ENCODE measurements at regions not wholly inside any gene's neighbourhood (a gene's known extent, or its start where the extent isn't known, plus 50 kb on each side); places are given as distances from the start of the nearest gene placed in this dataset.

DNA sequence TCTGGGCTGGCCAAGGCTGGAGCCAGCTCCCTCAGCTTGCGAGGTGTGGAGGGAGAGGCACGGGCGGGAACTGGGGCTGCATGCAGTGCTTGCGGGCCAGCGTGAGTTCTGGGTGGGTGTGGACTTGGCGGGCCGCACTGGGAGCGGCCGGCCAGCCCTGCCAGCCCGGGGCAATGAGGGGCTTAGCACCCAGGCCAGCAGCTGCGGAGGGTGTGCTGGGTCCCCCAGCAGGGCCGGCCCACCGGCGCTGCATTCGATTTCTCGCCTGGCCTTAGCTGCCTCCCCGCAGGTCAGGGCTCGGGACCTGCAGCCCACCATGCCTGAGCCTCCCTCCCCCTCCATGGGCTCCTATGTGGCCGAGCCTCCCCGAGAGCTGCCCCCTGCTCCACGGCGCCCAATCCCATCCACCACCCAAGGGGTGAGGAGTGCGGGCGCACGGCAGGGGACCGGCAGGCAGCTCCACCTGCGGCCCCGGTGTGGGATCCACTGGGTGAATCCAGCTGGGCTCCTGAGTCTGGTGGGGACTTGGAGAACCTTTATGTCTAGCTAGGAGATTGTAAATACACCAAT, 302.6 kb upstream of the ADAMTS16 start:
- FAIRE-seq, result no peak
- DNase-seq (ENCODE audit: insufficient read length, low spot score), result no peak

DNA sequence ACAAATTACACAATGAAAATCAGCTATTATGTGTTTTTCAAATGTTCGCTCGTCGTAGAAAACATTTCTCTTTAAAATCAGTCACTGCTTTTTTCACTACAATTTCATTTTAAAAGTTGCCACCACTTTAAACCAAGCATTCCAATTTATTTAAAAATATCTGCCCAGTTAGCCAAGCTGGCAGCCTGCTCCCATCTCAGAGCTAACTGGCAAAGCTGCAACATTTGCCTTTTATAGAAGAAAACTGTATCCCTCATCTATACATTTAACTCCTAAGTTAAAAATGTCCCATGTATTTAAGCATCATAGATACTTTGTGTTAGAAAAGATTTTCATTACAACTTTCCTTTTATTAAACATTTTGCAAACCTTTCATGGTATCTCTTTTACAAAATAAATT, 294.9 kb upstream of the ADAMTS16 start:
- FAIRE-seq (no peak), DNase-seq (ENCODE audit: insufficient read length, low spot score) (no peak)

DNA sequence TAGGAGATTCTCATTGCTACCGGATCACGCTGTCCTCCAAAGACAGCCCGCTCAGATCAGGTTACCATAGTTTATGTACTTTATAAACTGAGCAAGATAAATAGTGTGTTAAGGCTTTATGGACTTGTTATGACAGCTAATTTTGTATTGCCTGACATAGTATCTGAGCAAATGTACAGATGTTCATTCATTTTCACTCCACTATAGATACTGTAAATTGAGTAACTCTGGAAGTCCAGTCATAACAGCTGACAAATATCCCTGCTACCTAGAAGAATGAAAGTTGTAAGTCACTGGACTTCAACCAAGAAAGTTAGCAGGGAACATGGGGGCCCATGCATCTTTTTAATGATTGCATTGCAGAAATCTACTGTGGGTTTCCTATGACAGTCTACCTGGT, 292.4 kb upstream of the ADAMTS16 start:
- FAIRE-seq (no peak), DNase-seq (ENCODE audit: insufficient read length, low spot score) (no peak)

DNA sequence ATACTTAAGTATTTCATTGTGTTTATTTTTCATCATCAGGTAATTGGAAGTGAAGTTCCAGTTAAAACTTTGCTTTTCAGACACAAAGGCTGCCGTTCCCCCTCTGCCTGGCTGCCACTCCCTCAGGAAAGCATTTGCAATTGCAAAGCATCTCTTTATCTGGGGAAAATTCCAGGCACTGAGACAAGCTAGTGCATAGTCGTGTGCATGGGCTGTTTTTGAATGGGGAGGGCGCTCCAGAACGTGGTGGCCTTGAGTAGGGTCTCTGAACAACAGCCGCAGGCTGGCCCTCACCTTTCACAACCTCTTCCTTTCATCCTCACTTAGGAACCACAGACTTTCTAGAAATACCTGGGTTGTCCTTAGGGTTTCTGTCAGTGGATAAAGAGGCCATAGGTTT, 285.1 kb upstream of the ADAMTS16 start:
- DNase-seq (ENCODE audit: insufficient read length, low spot score) (no peak), FAIRE-seq (no peak)

DNA sequence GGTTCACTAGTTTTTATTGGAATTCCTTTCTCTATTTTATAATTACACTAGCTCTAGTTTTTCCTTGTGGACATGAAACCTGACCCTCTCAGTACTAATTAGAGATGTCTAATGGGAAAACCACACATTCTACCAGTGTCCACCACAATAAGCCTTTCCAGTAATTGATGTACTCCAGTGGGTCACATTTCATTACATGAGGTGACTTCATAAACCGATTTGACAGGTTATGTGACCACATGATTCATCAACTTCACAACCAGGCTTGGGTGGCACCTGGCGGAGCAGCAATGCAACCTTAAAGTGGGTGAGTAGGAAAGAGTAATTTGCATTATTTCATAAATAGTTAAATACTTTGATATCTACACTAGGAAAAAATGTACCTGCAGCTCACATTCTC, 284.2 kb upstream of the ADAMTS16 start:
- FAIRE-seq (no peak), DNase-seq (ENCODE audit: insufficient read length, low spot score) (no peak)

DNA sequence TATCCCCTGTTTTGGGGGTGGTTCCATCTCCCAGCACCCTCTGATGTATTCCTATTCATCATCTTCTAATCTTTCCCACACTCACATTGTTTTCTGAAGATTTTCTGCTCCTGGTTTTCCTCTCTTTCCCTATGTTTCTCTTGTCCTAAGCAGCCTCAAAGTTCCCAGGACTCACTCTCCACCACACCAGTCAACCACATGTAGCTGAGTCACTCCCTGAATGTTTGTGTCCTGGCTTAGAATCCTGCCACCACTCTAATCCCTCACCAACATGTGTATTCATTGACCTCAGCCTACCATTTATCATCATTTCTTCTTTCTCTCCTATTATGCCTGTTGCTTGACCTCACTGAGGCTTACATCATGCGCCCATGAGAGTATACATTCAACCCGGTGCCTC, 282.4 kb upstream of the ADAMTS16 start:
- FAIRE-seq, result no peak

DNA sequence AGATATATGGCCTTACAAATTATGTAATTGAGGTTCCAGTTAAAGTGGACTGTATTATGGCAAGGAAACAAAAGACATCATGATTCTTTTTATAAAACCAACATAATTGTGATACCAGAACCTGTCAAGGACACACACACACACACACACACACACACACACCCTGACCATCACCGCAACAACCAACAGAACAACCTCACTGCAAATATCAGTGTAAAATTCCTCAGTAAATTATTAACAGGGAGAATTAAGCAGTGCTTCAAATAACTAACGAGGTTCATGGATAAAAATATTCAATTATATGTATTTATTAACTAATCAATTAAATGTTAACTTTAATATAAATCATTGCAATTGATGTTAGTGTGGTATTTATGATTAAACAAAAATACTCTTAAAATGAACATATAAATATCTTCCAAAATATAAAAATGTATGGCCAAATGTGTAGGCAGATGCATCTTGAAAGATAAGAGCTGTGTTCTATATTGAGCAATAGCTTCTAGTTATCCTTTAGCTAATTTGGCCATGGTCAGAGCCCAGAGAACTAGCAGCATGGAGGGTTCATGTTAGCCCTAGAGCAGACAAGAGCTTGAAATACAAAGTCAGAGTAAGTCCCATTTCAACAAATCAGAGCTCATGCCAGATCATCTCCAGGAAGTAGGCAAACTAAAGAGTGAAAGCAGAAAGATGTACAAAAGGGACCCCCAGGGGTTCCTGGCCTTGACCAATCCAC, 280.5 kb upstream of the ADAMTS16 start:
- DNase-seq (ENCODE audit: insufficient read length, low spot score) (no peak), FAIRE-seq (no peak)

More for the DNA sequence above, 282.4 kb upstream of the ADAMTS16 start:
- no peak for DNase-seq (ENCODE audit: insufficient read length, low spot score)

DNA sequence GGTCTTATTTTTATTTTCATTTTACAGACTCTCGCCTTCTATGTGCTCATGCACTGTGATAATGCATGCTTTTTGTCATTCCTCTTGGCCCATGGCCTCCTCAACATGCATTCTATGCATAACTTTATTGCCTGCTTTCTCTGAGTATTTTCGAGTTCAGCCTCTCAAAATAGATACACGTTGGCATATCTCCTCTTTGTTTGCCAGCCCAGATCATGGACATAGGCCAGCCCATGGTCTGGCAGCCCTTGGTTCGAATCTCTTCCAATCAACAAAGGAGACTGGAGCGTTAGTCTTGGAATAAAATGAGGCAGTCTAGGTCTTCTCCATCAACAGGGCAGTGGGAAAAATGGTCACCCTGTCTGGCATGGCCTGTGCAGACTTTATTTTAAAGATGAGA, 279.5 kb upstream of the ADAMTS16 start:
- no peak for DNase-seq (ENCODE audit: insufficient read length, low spot score)
- FAIRE-seq, result no peak

DNA sequence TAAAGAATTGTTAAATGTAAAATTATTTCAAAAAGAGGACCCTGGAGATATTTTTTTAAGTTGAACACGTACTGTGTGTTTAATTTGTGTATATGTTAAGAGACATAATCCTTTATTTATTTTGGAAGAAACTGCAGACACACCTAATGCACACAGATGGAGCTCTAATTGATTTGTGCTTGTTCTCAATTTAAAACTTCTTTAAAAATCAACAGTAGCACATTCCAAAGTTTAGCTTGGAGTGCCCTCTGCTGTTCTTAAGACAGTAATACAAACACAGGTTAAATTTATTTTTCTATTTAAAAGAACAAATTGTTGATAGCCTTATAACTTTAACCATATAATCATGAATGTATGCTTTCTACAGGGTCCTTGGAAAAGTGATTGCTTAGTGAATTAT, 277.6 kb upstream of the ADAMTS16 start:
- DNase-seq (ENCODE audit: insufficient read length, low spot score), result no peak
- FAIRE-seq, result no peak

DNA sequence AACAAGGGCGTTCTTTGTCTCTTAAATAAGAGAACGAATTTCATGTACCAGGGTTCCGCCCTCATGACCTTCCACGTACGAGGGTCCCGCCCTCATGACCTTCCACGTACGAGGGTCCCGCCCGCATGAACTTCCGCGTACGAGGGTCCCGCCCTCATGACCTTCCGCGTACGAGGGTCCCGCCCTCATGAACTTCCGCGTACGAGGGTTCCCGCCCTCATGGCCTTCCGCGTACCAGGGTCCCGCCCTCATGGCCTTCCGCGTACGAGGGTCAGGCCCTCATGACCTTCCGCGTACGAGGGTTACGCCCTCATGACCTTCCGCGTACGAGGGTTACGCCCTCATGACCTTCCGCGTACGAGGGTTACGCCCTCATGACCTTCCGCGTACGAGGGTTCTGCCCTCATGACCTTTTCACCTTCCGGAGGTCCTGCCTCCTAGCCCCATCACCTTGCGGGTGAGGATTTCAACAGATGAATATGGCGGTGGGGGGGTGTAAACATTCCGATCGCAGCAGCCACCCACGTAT, 273.9 kb upstream of the ADAMTS16 start:
- FAIRE-seq (no peak), DNase-seq (ENCODE audit: insufficient read length, low spot score) (no peak)

DNA sequence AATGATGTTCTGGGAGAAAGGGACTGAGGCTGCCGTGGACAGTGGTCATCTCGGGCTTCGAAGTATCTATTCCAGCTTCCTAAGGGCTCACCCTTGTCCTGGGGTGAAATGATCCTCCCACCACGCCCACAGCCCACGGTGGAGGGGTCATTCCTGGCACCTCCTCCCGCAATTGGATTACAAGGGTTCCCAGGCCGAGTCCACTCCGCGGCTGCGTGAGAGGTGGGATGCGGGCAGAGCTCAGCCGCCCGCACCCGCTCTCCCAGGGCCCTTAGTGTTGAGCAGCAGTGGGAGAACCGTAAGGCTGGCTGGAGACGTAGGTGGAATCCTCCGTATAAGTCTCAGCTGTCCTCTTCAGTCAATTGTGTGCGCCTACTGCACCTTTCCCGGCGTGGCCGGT, 273.3 kb upstream of the ADAMTS16 start:
- FAIRE-seq (no peak), DNase-seq (ENCODE audit: insufficient read length, low spot score) (no peak)

DNA sequence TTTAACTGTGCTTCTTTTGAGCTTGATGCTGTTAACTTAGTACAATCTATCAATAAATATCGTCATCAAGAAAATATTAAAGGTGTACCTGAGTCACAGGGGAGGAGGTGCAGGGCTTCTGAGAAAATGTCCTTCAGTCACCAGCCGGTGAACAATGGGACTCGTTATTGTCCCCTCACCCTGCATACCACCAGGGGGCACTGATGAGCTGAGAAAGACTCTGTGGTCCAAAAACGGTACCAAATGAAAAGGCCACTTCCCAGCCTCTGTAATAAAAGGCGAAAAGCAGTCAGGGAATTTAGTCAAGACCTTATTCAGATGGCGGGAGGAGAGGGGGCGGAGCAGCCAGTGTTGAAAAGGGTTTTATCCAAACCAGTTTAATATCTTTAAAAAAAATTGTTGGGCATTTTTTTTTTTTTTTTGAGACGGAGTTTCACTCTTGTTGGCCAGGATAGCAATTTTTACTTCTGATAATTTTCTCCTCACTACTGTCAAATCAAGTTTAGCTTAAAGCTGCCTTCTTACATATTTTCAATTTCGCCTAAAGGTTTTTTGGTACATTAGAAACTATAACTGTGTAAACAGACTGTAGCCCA, 271.9 kb upstream of the ADAMTS16 start:
- DNase-seq (ENCODE audit: insufficient read length, low spot score) (peak; percentile 62), FAIRE-seq (peak; percentile 48)

DNA sequence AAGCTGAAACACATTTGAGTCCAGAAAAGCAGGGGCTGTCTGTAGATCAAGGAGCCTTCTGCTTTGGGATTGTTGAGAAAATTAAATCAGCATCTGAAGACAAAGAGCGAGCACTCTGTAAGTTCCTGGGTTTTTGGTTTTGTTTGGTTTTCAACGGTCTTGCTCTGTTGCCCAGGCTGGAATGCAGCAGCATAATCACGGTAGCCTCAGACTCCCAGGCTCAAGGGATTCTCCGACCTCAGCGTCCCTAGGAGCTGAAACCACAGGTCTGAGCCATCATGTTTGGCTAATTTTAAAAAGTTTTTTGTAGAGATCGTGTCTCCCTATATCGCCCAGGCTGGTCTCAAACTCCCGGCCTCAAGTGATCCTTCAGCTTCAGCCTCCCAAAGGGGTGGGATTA, 266.5 kb upstream of the ADAMTS16 start:
- no peak for DNase-seq (ENCODE audit: insufficient read length, low spot score)
- no peak for FAIRE-seq

DNA sequence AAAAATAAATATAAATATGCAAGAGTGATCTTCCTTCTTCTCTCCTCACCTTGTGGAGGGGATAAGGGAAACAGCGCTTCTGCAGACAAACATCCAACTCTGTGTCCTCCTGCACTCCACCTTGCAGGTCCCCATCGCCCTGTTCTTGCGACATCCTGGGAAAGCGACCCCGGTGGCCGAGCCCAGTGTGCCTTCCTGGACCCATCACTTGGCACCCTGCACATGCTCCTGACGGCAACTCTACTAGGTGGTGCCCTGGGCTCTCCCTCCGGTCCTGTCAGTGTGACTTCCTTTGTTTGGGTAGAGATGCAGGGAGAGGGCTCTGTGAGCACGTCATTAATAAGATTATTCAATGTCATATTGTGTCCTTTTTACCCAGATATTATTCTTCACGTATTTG, 266.0 kb upstream of the ADAMTS16 start:
- FAIRE-seq, result no peak
- no peak for DNase-seq (ENCODE audit: insufficient read length, low spot score)

DNA sequence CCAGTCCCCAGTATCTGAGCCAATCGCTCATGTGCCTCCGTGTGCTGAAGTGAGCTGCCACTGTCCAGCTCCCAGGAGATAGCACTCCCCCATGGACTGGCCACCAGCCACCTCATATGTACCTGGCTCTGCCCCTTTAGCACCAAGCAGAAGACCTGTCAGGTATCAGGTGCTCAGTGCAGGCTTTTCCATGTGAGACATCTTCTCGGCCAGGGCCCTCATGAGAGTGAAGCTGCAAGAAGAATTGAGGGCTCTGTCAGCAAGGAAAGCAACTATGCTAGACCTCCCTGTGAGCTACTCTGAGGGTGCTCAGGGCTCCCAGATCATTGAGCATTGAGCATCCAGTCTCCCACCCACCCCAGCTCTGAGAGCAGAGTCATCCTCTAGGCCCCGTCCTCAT, 264.2 kb upstream of the ADAMTS16 start:
- FAIRE-seq (no peak), DNase-seq (ENCODE audit: insufficient read length, low spot score) (no peak)

DNA sequence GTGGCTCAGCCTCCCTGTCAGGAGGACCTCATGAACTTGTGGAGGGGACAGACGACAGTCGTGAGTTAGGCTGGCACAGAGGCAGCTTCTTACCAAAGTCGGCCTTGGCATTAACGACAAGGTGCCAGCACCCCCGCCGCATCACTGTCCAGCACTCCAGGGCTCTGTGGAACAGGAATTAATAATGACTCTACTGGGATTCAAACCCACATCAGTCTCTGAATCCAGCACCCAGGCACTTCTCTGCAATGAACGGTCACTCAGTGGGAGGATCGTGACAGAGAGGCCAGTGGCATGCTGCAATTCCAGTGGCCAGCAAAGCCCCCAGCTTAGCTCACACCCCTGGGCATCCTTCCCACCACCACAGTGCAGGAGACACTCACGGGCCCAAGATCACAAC, 263.3 kb upstream of the ADAMTS16 start:
- FAIRE-seq (no peak), DNase-seq (ENCODE audit: insufficient read length, low spot score) (no peak)

DNA sequence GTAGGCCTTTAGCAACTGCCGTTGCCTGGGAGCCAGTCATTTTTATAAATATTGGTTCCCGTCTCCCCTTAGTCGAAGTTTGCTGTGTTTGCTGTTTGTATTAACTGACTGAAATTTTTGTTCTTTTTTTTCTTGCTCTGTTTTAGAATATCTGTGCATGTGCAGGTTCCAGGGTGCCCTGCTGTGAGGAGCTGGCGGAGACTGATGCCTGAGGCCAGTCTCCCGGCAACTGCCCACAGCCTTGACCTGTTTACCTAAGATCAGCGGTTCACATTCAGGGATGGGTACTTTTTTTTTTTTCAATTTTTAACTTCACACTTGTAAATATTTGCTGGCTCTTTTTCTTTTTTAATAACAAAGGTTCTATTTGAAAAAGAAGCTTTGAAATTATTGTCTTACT, 262.6 kb upstream of the ADAMTS16 start:
- no peak for DNase-seq (ENCODE audit: insufficient read length, low spot score)
- no peak for FAIRE-seq

DNA sequence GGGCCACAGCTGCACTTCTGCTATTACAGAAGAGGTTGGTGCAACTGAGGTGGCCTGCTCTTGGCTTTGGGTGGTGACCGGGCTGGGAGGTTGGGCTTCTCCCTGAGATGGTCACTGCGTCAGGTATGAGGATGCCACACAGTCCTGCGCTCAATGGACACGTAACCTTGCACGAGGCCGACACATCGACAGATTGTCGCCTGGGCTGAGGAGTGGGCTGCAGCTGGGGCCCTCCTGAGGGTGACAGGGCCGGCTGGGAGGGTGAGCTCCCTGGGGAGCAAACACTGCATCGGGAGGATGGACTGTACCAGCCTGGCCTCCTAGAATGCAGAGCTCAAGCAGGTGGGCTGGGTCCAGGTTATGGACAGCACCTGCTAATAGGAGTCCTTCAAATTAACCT, 261.1 kb upstream of the ADAMTS16 start:
- FAIRE-seq (no peak), DNase-seq (ENCODE audit: insufficient read length, low spot score) (no peak)

DNA sequence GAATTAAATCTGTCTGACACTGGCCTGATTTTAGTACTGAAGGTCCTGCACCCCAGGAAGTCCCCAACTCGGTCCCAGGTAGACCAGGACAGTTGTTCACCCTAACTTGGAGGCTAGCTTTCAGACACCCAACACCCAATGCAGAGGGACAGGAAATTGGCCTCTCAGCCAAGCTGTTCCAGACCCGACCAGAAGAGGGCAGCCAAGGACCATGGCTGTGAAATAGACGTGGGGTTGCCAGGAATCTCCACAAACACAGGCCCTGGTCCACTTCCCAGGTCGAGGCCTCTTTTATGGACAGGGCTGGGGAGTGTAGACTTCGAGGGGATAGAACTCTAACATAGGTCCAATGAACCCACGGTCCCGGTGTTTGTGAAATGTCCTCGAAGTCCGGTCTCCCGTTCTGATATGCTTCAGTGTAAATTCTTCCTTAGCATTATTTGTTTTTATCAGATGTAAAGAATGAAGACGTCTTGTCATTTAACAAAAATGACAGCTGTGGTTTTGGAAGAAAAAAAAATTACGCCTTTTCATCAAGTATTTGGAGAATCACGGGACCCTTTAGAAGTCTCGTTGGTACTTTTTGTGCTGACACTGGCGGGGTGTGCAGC, 260.3 kb upstream of the ADAMTS16 start:
- FAIRE-seq, result peak; percentile 94
- DNase-seq (ENCODE audit: insufficient read length, low spot score), result peak; percentile 53

DNA sequence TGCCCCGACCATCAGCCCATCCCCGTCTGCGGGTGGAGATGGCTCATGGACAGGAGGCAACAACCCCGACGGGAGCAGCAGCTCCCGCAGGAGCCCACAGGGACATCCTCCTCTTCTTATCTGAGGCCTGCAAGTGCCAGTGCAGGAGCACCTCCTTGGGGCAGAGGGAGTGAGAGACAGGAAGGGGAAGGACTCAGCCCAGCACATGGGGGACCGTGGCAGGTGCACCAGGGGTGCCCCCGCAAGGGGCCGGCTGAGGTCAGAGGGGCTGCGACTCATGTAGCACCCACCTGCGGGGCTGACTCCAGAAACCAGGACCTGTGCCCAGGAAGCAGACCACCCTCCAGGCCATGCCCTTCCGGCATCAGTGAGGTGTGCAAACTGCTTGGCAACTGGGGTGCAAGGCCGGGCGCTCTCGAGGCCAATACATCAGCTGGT, 259.8 kb upstream of the ADAMTS16 start:
- no peak for FAIRE-seq

DNA sequence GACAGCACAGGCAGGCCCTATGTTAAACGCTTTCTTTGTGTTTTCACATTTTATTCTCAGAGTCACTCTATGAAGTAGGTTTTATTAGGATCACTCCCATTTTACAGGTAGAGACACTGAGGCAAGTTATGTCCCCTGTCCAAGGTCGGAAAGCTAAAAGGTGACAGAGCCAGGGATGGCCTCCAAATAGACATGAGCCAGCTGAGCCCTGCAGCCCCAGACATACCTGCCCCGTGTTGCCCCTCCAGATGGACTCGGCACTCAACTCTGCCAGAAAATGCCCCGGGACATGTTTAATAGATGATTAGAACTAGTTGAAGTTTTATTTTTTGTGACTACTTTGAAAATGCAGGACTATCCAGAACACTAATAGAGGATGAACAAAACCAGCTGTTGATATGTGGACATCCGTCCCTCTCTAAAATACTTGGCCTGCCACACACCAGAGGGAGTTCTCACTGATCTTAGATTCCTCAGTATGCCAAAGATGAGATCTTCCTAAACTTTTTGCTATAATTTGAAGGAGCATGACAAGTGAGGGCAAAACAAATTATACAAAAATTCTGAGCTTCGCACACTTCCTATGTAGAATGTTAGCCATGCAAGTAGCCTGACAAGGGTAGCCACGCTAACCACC, 258.6 kb upstream of the ADAMTS16 start:
- no peak for DNase-seq (ENCODE audit: insufficient read length, low spot score)
- no peak for FAIRE-seq

More for the DNA sequence above, 259.8 kb upstream of the ADAMTS16 start:
- no peak for DNase-seq (ENCODE audit: insufficient read length, low spot score)

Measured in GM19239 (cell line).